GM06990 (cell line): ENCODE measurements at regions not wholly inside any gene's neighbourhood (a gene's known extent, or its start where the extent isn't known, plus 50 kb on each side); places are given as distances from the start of the nearest gene placed in this dataset.

ENCODE experiments used
- DNase-seq: peaks from one replicate; pipeline ENCODE4 v3.0.0-alpha.2; 2011; ENCODE audit not compliant: insufficient read length; ENCODE audit errors: extremely low read depth
- H3K27me3 ChIP-seq: replicated peaks from 2 replicates; pipeline ENCODE4 v1.6.0; 2011; ENCODE audit warnings: low read length; ENCODE audit not compliant: control insufficient read depth, insufficient read depth
- H3K36me3 ChIP-seq: 2 replicates; pipeline ENCODE4 v1.5.1; 2011; ENCODE audit warnings: low read length; ENCODE audit not compliant: control insufficient read depth, insufficient read depth
- H3K4me3 ChIP-seq: replicated peaks from 2 replicates; pipeline ENCODE4 v1.5.1; 2011; ENCODE audit warnings: low read depth, mild to moderate bottlenecking, control low read depth, low read length
- TF ChIP-seq, protein P1 (sequence below): IDR thresholded peaks from 2 replicates; pipeline ENCODE4 v1.5.1; 2011; ENCODE audit warnings: low read length, control low read depth, mild to moderate bottlenecking, inconsistent platforms; ENCODE audit not compliant: insufficient read depth, poor library complexity, severe bottlenecking

DNA sequence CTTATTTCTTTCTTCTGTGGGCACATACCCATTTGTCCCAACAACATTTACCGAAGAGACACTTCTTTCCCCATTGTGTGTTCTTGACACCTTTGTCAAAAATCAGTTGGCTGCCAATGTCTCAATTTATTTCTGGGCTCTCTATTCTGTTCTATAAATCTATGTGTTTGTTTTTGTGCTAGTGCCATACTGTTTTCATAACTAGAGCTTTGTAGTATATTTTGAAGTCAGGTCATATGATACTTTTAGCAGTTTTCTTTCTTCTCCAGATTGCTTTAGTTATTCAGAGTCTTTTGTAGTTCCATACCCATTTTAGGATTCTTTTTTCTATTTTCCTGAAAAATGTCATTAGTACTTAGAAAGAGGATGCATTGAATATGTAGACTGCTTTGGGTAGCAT is 1276.3 kb downstream of the SLITRK1 start:
- TF ChIP-seq, protein P1, sequence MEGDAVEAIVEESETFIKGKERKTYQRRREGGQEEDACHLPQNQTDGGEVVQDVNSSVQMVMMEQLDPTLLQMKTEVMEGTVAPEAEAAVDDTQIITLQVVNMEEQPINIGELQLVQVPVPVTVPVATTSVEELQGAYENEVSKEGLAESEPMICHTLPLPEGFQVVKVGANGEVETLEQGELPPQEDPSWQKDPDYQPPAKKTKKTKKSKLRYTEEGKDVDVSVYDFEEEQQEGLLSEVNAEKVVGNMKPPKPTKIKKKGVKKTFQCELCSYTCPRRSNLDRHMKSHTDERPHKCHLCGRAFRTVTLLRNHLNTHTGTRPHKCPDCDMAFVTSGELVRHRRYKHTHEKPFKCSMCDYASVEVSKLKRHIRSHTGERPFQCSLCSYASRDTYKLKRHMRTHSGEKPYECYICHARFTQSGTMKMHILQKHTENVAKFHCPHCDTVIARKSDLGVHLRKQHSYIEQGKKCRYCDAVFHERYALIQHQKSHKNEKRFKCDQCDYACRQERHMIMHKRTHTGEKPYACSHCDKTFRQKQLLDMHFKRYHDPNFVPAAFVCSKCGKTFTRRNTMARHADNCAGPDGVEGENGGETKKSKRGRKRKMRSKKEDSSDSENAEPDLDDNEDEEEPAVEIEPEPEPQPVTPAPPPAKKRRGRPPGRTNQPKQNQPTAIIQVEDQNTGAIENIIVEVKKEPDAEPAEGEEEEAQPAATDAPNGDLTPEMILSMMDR = no peak
- H3K4me3 ChIP-seq = no peak overlapping the region
- no peaks in the 10 kb centered on the region for H3K36me3 ChIP-seq
- DNase-seq = no peak
- no peaks in the 10 kb centered on the region for H3K27me3 ChIP-seq

DNA sequence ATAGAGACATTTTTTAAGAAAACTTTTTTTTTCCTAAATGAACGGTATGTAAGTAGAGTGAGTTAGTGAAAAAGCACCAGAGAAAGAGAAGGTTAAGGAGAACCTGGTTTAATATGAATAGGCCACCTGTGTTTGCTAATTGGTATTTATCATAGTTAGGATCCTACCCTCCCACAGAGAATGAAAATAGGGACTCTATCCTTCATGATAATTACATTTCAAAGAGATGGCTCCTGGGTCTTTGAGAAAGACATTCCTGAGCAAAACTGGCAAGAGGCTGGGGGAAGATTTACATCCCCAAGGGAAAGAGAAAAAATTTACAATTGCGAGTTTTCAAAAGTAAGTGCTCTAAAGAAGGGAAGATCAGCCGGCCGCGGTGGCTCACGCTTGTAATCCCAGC is 1284.5 kb downstream of the SLITRK1 start:
- TF ChIP-seq, protein P1 = no peak
- Histone ChIP-seq H3K27me3 (no peaks in the 10 kb centered on the region), H3K36me3 (no peaks in the 10 kb centered on the region), H3K4me3 (no peak overlapping the region)
- no peak for DNase-seq

DNA sequence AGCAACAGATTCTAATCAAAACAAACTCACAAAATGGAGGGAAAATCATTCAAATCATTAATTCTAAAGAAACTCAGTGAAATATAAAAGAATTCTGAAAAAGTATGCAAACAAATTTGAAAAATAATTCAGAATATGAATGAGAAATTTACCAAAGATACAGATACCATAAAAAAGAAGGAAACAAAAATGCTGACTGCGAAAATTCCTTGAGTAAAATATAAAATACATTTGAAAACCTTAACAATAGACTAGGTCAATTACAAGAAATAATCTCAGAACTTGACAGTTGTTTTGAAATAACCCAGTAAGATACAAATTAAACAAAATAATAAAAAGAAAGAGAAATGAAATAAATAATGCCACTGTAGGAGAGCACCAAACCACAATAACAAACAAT is 1289.0 kb downstream of the SLITRK1 start:
- TF ChIP-seq, protein P1 = no peak
- DNase-seq = no peak
- Histone ChIP-seq H3K4me3 (no peak overlapping the region), H3K27me3 (no peaks in the 10 kb centered on the region), H3K36me3 (no peaks in the 10 kb centered on the region)

DNA sequence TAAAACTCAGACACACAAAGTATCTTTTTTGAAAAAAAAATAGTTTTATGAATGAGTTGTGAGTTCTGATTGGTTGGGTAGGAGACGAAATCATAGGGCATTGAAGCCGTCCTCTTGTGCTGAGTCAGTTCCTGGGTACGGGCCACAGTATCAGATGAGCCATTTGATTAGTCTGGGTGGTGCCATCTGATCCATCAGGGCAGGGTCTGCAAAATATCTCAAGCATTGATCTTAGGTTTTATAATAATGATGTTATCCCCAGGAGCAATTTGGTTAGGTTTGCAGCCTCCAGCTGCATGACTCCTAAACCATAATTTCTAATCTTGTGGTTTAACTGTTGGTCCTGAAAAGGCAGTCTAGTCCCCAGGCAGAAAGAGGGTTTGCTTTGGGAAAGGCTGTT is 1310.6 kb downstream of the SLITRK1 start:
- no peaks in the 10 kb centered on the region for H3K27me3 ChIP-seq
- TF ChIP-seq, protein P1 = no peak
- H3K36me3 ChIP-seq = no peaks in the 10 kb centered on the region
- no peak overlapping the region for H3K4me3 ChIP-seq
- no peak for DNase-seq

DNA sequence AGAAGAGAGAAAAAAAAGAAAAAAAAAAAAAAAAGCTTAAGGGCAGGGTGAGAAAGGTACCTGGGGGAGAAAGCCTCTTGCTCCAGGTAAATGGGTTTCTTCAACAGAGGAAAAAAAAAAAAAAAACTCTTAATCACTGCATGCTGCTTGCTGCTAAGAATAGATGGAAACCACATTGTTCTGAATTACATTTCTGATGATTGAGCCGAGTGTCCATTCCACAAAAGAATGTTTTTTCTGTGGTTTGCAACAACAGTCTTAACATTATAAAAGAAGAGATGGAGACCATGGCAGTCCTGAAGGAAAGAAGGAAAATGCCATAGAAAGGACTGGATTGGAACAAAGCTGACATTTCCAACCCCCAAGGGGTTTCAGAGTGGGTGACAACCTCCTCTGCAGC is 1312.7 kb downstream of the SLITRK1 start:
- Histone ChIP-seq H3K4me3 (no peak overlapping the region), H3K27me3 (no peaks in the 10 kb centered on the region), H3K36me3 (no peaks in the 10 kb centered on the region)
- TF ChIP-seq, protein P1 = no peak
- no peak for DNase-seq

DNA sequence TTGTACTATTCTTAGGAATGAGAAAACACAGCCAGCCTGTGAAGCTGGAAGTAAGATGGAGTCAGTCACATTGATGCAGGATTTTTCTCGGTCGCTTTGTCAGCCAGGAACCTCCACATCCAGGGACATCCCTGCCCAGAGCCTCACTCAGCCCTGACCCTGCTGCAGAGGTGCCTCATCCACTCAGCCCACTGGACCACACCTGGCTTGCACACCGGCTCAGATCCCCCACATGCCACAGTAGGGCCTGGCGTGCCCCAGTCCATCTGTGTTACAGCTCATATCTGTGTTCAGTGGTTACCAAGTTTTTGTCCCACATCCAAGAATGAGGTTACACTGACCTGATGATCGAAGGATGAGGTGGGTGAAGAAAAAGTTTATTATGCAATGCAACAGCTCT is 1315.4 kb downstream of the SLITRK1 start:
- H3K27me3 ChIP-seq = no peaks in the 10 kb centered on the region
- no peak for DNase-seq
- TF ChIP-seq, protein P1 = no peak
- no peaks in the 10 kb centered on the region for H3K36me3 ChIP-seq
- H3K4me3 ChIP-seq = no peak overlapping the region
